Tongue (tissue), 2 donors: ENCODE measurements at regions not wholly inside any gene's neighbourhood (a gene's known extent, or its start where the extent isn't known, plus 50 kb on each side); places are given as distances from the start of the nearest gene placed in this dataset. TPM values are rescaled to one million over a fixed set of nuclear protein-coding genes. Genes with fewer than 3 reads are reported as not detected.

Source experiments
- DNase-seq: peaks from one replicate; pipeline ENCODE4 v3.0.0-alpha.2; 2015
- small RNA-seq: library from RNA; depleted of rRNA; stranded (forward); fragments of <200 nt; gene quantifications from one replicate; pipeline ENCODE3, GENCODE V24; 2014; ENCODE audit warnings: low replicate concordance

DNA sequence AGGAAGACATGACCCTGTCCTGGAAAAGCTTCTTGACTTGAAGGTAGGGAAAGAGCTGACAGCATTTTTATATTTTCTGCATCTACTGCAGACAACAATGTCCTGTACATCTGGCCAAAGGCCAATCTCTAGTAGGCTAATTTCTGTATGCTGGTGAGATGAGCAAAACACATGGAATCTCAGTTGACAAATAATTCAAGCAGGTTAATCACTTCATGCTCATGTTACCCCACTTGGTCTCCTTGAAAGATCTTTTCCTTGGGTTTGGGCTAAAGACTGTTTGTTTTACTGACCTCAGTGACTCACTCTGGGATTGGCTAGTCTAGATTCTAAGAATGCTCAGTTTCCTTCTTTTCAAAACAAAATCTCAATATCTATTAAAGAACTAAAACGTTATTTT lies 298.8 kb downstream of the LMO7 start:
- no peak for DNase-seq

DNA sequence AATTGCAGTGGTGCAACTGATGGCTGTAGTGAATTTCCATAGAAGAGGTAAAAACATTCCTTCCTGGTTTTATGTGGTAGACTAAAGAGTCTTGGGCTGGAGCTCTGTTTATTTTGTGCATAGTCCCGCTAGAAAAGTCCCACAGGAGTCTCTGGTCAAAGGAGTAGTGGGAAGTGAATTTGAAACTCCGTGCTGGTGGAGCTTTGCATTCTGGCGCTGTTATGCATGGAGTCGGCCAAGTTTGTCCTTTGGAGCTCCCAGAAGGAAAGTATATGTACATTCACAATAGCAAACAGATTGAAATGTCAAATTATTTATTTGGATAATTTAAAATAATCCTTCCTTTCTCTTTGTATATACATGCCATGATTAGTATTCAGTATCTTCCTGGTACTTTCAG lies 296.5 kb downstream of the LMO7 start:
- peak; percentile 56 for DNase-seq

DNA sequence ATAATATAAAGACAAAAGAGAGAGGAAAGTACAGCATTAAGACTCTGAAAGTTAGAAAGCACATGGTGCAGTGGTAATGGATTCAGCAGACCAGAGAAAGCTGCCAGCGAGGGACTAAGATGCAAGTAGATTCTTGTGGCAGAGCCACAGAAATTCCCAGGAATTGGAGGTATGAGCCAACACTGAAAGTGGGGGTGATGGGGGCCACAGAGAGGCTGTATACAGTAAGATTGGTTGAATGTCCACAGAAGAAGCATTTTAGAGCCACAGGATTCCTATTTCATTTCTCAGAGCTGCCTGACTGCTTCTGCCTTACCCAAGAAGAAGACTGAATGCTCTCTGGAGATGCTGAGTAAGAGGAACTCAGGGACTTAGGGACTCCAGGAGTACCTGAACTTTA lies 295.0 kb downstream of the LMO7 start:
- DNase-seq, result no peak

DNA sequence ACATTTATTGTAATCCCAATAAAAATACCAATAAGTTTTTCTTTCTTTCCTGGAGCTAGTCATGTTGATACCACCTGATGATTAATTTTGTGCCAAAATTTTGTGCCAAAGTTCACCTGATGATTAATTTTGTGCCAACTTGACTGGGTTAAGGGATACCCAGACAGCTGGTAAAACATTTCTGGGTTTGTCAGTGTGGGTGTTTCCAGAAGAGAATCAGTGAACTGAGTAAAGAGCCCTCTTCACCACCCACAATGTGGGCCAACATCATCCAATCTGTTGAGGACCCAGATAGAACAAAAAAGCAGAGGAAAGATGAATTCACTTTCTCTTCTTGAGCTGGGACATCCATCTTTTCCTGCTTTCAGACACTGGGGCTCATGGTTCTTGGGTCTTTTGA lies 292.9 kb downstream of the LMO7 start:
- no peak for DNase-seq

DNA sequence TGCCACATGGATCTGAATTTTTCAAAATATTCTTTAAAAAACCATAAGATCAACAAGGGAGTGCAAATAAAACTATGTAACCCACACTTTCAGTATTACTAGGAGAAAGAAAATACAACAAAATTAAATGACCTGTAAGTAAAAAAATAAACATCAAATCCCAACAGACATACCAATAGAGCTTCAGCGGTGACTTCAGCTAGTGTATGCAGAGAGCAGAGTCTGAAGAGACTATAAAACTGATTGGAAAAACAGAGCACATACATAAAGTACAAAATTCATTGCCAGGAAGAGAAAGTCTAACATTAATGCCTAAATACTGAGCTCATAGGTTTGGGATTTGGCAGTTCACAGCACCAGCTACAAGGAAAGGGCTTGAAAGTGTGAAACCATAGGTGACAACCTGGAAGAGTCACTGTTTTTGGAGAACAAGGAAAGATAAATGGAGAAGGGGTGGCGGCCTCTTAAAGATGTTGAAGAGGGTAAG lies 291.1 kb downstream of the LMO7 start:
- DNase-seq, result no peak

DNA sequence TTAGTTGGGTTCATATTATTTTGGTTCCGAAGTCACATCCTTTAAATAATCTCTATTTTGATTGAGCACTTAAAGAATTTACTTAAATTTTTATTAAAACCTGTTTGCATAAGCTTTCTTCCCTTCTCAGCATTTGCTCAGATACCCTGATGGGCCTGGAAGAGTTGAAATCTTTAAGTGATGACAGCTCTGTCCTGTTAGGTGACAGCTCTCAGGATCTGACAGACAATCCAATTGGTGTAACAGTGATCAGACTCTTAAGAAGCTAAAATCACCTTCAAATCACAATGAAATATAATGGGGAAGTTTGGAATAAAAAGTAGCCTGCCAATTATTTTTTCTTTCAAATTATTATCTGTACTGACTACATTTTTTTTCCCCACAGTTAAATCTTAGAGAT lies 284.4 kb downstream of the LMO7 start:
- DNase-seq, result no peak

DNA sequence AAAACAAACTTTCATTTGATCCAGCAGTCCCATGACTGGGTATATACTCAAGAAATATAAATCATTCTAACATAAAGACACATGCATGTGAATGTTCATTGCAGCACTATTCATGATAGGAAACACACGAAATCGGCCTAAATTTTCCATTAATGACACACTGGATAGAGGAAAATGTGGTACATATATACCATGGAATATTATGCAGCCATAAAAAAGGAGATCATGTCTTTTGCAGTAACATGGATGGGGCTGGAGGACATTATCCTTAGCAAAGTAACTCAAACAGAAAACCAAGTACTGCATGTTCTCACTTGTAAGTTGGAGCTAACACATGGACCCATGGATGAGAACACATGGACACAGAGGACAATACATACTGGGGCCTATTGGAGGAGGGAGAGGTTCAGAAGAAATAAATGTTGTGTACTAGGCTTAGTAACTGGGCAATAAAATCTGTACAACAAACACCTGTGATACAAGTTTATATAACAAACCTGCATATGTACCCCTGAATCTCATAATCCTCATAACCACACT lies 283.6 kb downstream of the LMO7 start:
- no peak for DNase-seq

DNA sequence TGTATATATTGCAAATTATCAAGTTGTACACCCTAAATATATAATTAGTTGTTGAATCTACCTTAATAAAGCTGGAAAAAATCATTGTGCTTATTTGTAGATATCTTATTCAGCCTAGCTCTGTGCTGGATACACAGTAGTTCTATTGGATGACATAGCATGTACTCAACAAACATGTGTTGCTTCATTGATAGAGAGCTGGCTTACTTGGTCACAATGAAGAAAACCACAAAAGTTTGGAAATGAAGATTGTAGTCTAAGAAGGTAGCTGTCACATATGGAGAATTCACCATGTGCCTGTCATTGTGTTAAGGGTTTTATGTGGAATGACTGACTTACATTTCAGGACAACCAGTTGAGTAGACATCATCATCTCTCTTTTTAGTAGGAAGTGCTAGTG lies 278.9 kb downstream of the LMO7 start:
- DNase-seq, result no peak

DNA sequence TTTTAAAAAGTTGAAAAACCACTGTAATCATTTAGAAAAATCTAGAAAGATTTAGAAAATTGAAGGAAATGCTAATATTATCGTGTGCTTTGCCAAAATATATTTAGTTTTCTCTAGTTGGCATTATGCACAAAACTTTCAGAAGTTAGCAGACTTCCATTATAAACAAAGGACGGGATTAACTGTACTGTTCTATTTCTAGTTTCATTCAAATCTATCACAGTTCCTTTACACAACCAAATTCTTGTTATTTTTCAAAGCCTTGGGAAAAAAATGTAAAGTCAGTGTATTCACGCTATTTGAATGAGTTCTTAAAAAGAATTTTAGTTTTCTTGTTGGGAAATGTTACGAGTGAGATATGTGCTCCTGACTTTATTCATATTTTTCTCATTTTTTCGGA lies 277.8 kb downstream of the LMO7 start:
- no peak for DNase-seq

DNA sequence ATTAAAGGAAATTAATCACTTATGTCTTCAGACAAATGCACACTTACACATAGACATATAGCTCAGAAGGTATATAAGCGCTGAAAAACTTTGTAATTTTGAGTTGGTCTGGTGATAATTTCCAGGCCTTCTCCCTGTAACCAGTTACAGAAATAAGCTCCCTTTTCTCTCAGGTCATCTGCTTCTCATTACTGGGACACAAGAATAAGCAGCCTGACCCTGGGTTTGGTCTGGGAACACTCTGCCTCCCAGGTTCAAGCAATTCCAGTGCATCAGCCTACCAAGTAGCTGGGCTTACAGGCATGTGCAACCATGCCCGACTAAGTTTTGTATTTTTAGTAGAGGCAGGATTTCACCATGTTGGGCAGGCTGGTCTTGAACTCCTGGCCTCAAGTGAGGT lies 274.5 kb downstream of the LMO7 start:
- no peak for DNase-seq

Small RNAs in the stretch of these regions (small RNA-seq; reads per million reads assigned to genes)
- gene RN7SL571P, result not detected
